ENCODE measurements at regions not wholly inside any gene's neighbourhood (a gene's known extent, or its start where the extent isn't known, plus 50 kb on each side); places are given as distances from the start of the nearest gene placed in this dataset.
"Not testable (repeated sequence)": the region's sequence is repeated elsewhere in the genome, so short reads cannot be mapped to it uniquely, and the experiment has no call there.

DNA sequence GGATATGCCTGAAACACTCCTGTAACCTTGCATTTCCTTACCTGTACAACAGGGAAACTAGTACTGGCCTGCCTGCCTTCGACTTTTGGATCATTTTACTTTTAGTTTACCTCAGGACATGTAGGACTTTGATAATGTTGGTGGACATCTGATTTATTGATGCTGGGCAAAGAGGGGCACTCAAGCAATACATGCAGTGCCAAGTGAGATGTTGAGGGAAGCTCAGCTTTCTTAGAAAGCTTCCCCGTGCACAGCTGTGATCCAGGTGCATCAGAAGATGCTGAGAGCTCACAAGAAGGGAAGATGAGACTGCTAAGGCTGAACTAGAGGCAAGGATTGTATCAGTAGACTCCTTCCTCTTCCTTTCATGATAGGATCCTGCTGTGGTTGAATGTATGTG lies 336.2 kb upstream of the NCAM1 start:
- not testable (repeated sequence) for DNase-seq

DNA sequence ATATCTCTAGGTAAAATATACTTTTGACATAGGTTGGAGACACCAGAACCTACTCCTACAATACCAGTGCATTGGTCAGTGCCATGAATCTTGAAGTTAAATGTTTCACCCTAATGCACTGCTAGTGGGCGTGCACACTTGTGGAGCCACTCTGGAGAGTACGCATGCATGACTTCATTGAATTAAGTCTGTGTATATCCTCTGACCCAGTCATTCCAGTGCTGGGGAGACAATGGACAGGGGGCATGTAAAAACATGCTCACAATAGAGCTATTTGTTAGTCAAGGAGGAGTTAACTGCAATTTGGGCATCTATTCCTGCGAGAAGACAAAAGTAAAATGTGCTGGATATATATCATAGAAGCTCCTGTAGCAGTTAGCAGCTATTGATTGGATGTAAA lies 335.4 kb upstream of the NCAM1 start:
- no peak for DNase-seq

DNA sequence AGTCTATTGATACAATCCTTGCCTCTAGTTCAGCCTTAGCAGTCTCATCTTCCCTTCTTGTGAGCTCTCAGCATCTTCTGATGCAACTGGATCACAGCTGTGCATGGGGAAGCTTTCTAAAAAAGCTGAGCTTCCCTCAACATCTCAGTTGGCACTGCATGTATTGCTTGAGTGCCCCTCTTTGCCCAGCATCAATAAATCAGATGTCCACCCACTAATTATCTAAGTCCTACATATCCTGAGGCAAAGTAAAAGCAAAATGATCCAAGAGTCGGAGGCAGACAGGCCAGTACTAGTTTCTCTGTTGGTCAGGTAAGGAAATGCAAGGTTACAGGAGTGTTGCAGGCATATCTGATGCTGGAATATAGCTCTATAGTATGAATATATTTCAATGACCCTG lies 334.5 kb upstream of the NCAM1 start:
- no peak for DNase-seq

DNA sequence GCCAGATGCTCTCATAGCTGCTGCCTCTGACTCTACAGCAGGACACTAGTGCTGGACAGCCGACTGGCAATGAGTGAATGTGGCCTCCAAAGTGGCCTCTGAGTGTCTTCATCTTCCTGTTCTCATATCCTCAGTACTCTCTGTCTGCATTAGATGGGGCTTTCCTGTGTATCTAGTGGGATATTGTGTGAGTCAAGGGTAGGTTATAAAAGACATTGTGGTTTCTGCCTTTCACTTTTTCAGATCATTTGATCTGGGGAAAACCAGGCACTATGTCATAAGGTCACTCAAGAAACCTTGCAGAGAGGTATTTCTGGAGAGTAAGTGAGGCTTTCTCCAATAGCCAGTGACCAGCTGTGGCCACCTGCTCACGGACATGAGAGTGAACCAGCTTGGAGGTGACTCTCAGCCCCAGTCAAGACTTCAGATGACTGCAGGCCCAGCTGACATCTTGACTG lies 333.6 kb upstream of the NCAM1 start:
- no peak for DNase-seq

DNA sequence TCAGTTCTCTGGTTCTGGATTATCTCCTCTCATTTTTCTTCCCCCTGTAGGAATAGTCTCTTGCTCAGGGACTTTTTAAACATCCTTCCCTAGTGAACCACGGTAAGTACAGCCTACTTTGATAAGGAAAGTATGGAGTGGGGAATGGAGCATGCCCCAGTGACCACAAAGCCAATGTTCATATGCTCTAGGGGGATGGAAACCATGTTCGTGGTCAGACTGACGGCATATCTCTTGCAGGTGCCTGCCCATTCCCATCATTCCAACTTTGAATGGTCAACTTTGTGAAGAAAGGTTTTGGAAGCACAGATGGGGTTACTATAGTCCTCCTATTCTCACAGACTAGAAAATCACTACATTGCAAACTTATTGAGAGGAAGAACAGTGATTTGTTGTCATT lies 332.5 kb upstream of the NCAM1 start:
- no peak for DNase-seq

DNA sequence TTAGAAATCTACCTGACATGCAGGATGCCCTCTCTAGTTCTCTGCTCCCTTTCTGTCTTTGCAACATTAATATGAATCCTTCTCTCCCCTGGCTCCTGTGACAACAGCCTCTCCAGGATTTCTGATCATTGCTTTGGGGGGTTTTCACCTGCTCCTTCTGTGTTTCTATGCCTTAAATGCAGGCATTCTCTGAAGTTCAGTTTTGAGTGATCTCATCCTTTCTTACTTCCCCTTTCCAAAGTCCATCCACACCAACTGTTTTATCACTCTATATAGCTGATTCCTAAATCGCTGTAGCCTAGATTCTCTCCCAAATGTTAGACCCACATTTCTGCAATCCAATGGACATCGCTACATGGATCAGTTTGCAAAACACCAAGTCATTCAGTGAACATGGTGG lies 330.7 kb upstream of the NCAM1 start:
- DNase-seq, result no peak

DNA sequence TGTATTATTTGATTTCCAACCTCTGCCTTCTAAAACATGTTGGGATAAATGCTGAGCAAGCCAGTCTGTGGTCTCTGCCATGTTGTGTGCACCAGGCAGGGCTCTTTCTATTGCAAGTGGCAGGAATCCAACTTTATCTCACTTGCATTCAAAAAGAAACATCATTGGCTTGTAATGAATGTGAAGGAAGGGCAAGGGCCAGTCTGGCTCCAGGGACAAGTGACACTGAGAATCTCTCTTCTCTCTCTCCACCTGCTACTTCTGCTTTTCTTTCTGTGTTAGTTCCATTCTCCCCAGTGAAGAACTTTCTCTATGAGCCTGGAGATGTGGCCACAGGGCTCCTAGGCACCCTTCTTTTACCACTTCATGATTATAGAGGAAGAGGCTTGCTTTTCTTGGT lies 329.9 kb upstream of the NCAM1 start:
- no peak for DNase-seq

DNA sequence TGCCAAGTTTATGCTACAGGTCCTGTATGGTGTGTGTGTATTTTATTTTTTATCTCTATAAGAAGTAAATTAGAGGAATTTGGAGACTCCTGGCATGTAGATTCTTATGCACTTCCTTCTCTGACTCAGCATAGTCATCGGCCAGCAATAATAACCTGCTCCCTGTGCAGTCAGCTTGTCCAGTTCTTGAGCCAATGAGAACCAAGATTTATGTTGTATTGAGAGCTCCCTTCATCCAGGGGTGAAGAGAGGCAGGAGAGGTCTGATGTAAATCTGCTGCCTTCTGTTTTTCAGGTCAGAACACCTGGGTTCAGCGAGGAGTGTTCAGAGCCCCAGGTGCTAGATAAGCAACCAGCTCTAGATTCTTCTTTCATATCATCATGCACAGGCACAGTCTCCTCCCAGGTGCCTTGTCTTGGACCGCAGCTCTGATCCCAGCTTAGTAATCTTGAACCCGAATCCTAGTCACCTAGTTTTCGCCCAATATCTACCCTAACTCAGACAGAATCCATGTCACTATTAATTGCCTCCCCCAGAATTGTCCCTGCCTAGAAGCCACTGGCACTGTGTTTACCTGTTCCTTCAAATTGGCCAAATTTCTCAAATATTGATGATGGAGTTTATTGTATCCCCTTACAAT lies 328.2 kb upstream of the NCAM1 start:
- DNase-seq, result no peak

DNA sequence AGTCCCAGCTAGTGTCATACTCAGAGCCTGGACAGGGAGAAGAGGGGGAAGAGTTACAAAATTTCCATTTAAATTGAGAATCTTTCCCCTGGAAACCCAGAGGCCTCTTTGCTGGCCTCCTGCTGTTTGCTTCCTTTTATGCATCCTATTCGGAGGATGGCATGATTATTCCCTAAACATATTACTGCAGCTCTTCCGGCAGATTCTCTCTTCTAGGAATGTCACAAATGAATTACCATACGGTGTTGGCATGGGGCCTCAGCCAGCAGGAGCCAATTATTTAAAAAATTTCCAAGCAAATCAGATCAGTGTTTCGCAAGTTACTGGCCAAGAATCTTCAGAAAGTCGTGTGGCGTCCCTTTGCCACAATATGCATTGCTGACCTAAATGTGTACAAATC lies 326.7 kb upstream of the NCAM1 start:
- DNase-seq, result no peak

DNA sequence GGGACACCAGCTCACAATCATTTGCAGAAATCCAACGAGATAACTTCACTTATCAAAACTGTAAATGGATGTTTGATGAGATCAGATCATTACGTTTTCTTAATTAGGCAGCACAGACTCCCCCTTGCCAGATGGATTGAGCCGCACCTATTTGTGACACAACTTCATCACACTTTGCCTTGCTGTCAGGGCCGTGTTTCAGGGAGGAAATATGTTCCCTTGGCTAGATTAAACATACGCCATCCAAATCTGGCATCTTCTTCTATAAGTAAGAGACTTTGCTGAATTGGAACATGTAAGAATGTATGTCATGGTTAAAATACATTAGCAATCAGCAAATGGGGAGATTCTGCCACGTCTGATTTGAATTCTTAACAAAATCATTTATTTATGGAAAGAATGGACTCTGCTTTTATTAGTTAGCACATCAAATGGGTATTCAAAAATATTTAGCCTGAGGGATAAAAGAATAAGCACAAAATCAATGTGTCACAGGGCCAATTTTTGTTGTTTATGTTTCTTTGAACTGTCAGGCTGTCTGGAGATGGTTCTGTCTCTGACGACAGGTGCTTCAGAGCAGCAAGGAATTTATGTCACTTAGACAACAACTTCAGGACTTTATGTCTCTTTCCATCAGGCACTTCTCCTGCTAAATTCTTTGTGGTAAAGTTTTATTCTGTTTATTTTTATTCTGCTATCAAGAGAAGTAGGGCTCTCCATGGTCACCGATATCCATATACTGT lies 326.1 kb upstream of the NCAM1 start:
- DNase-seq, result no peak

DNA sequence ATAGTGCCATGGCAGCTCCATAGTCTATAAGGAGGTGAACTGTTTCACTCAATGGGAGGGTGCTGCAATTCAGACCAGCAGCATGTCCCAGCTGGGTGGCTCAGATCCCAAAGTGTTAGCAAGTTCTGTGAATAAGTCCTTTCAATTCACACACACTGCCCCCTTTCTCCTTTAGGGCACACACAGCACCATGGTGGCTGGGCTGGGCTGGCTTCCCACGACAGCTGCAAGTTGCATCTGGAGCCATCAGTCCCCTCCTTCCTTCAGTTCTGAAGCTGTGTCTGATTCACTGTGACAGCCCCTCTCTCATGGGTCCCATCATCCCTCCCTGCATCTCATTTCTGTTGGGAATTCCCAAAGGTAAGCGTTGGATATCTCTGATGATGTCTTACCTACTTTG lies 324.1 kb upstream of the NCAM1 start:
- DNase-seq, result no peak

DNA sequence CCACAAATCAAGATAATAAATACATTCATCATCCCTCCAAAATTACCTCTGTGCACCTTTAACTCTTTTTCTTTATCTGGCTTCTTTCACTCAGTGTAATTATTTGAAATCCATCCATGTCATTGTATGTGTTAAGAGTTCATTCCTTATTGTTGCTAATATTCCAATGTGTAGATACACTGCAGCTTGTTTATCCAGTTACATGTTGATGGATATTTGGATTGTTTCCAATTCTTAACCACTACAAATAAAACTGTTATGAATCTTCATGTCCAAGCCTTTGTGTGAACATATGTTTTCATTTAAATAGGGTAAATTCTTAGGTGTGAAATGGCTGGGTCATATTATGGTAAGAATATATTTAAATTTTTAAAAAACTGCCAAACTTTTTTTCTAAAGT lies 323.3 kb upstream of the NCAM1 start:
- DNase-seq, result no peak

DNA sequence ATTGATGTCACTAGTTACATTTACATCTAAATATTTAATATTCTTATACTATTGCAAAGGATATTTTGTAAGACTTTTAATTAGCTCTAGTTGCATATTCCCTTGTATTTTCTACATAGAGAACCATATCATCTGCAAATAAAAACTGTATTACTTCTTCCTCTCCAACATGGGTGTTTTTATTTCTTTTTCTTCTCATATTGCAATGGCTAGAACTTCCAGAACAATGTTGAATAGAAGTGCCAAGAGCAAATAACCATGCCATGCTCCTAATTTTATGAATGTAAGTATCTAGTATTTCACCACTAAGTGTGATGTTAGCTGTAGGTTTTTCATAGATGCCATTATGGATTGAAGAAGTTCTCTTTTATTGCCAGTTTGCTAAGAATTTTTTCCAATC lies 321.8 kb upstream of the NCAM1 start:
- DNase-seq, result no peak

DNA sequence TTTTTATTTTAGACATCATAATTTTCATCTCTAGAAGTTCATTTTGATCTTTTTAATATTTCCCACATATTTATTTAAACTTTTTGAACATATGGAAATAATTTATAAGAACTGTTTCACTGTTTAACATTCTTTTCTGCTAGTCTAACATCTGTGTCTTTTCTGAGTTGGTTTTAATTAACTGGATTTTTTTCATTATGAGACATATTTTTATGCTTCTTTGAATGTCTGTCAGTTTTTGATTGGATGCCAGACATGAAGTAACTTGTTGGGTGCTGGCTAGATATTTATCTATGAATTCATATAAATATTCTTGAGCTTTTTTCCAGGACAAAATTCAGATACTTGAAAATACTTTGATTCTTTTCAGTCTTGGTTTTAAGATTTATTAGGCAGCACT lies 317.8 kb upstream of the NCAM1 start:
- no peak for DNase-seq

DNA sequence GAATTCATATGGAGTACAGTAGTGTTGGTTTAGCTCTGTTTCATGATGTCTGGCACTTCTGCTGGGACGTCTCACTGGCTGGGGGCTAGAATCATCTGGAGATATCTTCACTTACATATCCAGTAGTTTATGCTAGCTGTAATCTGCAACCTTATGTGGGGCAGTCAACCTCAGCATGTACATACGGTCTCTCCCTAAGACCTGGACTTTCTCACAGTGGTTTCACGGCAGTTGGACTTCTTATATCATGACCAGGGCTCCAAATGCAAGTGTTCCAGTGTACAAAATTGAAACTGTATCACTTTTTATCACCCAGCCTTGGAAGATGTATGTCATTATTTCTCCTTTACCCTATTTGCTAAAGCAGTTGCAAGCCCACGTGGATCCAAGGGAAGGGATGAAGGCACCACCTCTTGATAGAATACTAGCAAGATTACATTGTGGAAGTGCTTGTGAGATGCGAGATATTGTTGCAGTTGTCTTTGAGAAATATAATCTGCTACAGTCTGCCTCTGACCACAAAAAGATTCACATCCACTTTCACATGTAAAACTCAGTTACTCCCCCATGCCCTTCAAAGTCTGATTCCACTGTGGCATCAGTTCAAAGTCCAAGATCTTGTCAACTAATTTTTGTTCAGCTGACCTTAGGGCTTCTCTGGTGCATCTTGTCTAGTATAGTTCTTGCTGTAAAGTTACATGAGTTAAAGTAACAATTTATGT lies 316.6 kb upstream of the NCAM1 start:
- no peak for DNase-seq

DNA sequence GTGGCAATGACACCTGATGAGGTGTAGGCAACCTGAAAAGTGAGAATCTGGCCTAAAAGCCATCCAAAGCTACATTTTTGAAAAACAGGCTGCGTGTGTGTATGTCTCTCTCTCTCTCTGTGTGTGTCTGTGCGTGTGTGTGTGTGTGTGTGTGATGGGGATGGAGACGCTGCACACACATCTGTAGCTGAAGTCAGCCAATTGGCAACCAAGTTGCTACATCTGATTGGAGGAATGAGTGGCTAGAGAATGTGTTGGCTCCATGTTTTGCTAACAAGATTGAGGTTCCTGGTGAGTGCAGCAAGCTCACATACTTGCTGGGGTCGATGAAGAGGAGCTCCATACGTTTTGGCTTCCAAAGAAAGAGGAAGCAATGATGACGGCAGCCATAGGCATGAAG lies 311.4 kb upstream of the NCAM1 start:
- no peak for DNase-seq

DNA sequence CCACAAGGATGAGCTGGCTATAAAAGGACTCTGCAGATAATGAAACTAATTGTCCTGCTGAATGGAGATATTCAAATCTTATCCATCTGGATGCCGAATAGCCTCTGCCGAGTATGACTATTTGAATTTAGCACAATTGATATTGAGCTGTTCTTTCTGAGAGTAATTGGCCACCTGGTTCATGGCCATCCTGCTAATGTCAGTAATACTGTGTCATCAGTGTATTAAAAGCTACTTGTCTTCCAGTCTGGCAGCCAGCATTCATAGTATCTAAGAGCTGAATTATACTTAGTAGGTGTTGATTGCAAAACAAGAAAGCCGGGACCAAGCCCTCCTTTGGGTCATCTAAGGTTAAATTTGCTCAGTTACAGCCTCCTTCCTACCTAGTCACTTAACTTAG lies 310.7 kb upstream of the NCAM1 start:
- no peak for DNase-seq

DNA sequence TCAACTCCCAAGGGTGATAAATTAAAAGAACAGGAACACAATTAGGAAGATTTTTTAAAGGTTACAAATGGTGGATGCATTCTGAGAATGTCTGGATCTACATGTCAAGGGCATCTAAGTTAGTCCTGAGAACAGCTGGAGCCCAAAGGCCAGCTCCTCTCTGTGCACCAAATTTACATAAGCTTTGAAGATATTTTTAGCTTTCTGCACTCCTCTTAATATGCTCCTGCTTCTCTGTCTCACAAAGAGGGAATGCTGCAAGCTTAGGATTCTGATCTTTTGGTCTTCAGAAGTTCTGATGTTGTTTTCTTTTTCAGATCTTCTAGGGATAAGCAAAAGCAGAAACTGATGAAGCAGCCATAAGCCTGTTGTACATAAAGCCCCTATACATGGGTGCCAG lies 309.8 kb upstream of the NCAM1 start:
- no peak for DNase-seq

DNA sequence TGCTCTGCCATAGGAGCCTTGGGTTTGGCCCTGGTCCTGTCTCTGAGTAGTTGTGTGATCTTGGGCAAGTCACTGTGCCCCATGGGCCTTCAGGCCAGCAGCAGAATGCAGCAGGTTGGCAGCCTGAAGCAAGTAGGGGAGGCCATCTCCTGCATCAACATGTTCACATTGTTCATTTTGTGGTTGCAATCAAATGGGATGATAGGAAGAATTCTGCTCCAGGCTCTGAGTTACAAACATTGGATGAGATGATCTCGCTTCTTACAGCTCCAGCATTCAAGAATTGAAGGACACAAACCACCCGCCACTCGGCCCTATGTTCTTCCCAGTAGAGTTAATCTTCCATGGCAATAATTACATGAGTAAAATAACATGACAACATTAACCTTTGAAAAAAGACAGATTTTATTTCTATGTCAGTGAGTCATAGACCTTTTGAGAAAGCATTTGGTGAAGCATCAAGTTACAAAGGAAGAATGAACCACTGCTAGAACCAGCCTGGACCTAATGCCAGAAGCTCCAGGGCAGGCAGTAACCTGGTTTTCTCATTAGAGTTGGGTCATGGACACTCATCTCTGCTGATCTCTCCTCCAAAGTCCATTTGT lies 308.3 kb upstream of the NCAM1 start:
- no peak for DNase-seq

DNA sequence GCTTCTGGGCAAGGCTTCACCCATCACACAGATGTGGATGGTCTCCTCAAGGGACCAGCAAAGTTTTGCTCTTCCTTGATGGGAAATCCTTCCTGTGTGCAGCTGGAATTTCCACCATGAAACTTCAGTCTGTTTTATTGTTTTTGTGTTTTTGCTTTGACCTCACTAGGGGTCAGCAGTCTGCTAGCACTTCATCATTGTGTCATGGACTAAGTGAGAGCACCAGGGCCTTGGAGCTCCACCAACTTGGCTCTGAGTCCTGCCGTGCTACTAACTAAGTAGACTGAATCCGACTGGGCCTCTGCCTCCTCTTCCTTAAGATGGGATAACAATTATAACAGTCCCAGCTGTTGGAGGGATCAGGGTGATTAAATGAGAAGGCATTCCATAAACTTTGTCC lies 305.8 kb upstream of the NCAM1 start:
- no peak for DNase-seq

DNA sequence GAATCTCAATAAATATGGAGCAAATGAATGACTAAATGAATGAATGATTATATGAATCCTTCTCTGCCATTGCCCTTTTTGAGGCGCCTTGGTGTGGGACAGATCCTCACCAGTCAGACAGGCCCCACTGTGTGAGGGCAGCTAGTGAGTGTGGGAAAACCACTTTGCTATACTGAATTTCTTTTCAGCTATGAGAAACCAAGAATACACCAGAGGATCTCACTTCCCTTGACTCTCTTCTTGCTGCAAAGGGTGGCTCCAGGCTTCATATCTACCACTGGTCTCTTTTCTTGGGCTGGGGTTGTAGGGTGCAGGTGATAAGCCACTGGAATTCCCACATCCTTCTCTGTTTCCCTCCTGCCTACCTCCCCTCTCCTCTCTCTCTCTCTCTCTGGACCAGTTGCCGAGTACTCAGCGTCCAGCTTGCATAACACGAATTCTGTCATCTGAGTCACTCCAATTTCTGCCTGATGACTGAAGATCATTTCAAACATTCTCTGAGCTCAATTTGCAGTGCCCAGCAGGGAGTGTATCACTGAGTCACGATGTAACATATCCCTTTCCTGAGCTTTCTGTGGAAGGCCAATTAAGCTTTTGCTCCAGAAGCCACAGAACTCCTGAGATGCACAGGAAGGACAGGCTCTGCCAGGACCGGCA lies 304.3 kb upstream of the NCAM1 start:
- no peak for DNase-seq

DNA sequence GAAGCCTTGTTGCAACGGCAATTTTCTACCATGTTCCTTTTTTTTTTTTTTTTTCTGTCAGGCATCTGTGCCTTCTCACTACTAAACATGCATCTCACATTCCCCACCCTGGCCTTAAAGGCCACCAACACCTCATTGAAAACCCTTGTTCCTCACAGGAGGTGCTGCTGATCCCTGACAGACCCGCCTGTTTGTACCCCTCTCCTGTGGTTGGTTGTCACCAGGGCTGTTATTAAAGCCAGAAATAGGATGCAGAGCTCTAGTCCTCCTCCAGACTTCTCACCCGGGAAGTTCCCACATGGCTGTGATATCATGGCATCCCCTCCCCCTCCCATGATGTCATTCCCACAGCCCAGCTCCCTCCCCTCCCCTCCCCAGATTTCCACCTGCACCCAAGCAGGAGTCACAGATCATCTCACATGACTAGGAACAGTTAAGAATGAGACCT lies 302.8 kb upstream of the NCAM1 start:
- DNase-seq, result no peak

DNA sequence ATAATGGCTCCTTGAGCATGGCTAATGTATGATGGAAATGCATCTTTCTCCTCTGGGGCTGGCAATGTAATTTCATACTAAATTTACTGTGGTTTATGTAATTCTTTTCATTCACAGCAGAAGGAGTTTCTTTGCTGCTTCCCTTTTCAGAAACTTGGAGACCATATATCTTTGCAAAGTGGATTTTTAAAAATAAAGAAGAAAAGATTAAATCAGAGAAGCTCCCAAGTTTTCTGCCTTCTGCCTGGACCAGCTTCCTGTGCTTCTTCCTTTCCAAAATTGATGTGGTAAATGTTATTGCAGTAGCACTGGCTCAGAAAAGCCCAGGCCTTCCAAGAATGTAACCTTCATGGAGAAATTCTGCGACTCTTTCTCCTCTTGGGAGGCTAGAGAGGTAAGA lies 300.1 kb upstream of the NCAM1 start:
- DNase-seq, result no peak

Data from NCI-H524 treated with DMSO at 0.1 percent for 48 hours (cell line).